Fibroblast of skin of left biceps (primary cell): ENCODE measurements at regions not wholly inside any gene's neighbourhood (a gene's known extent, or its start where the extent isn't known, plus 50 kb on each side); places are given as distances from the start of the nearest gene placed in this dataset.
"Not testable (repeated sequence)": the region's sequence is repeated elsewhere in the genome, so short reads cannot be mapped to it uniquely, and the experiment has no call there.

Source experiments
- DNase-seq, 2 experiments: peaks; one replicate each; pipeline ENCODE4 v3.0.0-alpha.2; 2013; ENCODE audit warnings: low read depth in 2 of 2

- DNase-seq, result not testable (repeated sequence)
These were observed 198.1 kb downstream of the FOXD4L6 start for GRCh38 chr9:40930426-40930825.

GRCh38 chr9:40929488-40929845, 199.0 kb downstream of the FOXD4L6 start:
- DNase-seq, result not testable (repeated sequence)

- no peak for DNase-seq
These were observed 199.5 kb downstream of the FOXD4L6 start for GRCh38 chr9:40928803-40929487.

GRCh38 chr9:40927851-40928802, 200.4 kb downstream of the FOXD4L6 start:
- DNase-seq, result no peak

- no peak for DNase-seq
These were observed 201.2 kb downstream of the FOXD4L6 start for GRCh38 chr9:40927260-40927631.

GRCh38 chr9:40926404-40927259, 201.8 kb downstream of the FOXD4L6 start:
- DNase-seq, result no peak

GRCh38 chr9:40925149-40925548, 203.3 kb downstream of the FOXD4L6 start:
- no peak for DNase-seq

GRCh38 chr9:40916399-40916783, 212.1 kb downstream of the FOXD4L6 start:
- not testable (repeated sequence) for DNase-seq

- not testable (repeated sequence) for DNase-seq
These were observed 212.7 kb downstream of the FOXD4L6 start for GRCh38 chr9:40915660-40916398.

GRCh38 chr9:40914772-40915659, 213.5 kb downstream of the FOXD4L6 start:
- no peak for DNase-seq

- DNase-seq, result no peak
These were observed 214.4 kb downstream of the FOXD4L6 start for GRCh38 chr9:40913928-40914673.

GRCh38 chr9:40913096-40913719, 215.3 kb downstream of the FOXD4L6 start:
- DNase-seq, result no peak

GRCh38 chr9:40912679-40913078, 215.8 kb downstream of the FOXD4L6 start:
- DNase-seq, result not testable (repeated sequence)

GRCh38 chr9:40911647-40912046, 216.8 kb downstream of the FOXD4L6 start:
- no peak for DNase-seq

- not testable (repeated sequence) for DNase-seq
These were observed 217.5 kb downstream of the FOXD4L6 start for GRCh38 chr9:40910995-40911394.

GRCh38 chr9:40909821-40910220, 218.7 kb downstream of the FOXD4L6 start:
- DNase-seq, result no peak

- DNase-seq, result not testable (repeated sequence)
These were observed 219.4 kb downstream of the FOXD4L6 start for GRCh38 chr9:40909111-40909510.

- DNase-seq, result no peak
These were observed 220.5 kb downstream of the FOXD4L6 start for GRCh38 chr9:40907657-40908624.
